ENCODE measurements at regions not wholly inside any gene's neighbourhood (a gene's known extent, or its start where the extent isn't known, plus 50 kb on each side); places are given as distances from the start of the nearest gene placed in this dataset.

GRCh38 chr1:112196731-112197130, 199.3 kb upstream of the CTTNBP2NL start:
- TF ChIP-seq CTCF (IDR thresholded peaks at IDR 0.05; ENCODE audit: insufficient read depth, low read length, poor library complexity, severe bottlenecking) (no peak), EZH2phosphoT487 (conservative IDR thresholded peaks at IDR 0.05; ENCODE audit: low read length) (no peak)
